LNCAP (cell line): ENCODE measurements at regions not wholly inside any gene's neighbourhood (a gene's known extent, or its start where the extent isn't known, plus 50 kb on each side); places are given as distances from the start of the nearest gene placed in this dataset.

Source experiments
- CTCF ChIP-seq: fragments of 450-650 bp; IDR thresholded peaks from 2 replicates; pipeline ENCODE4 v1.5.1; 2017; ENCODE audit warnings: mild to moderate bottlenecking

- no peak for TF ChIP-seq CTCF
These were observed 185.8 kb downstream of the FBXO15 start for GRCh38 chr18:73961804-73962203.

GRCh38 chr18:73959352-73959751 is 188.3 kb downstream of the FBXO15 start:
- TF ChIP-seq CTCF = no peak

- TF ChIP-seq CTCF = no peak
These were observed 193.4 kb downstream of the FBXO15 start for GRCh38 chr18:73954268-73954667.

- TF ChIP-seq CTCF = no peak
These were observed 195.2 kb downstream of the FBXO15 start for GRCh38 chr18:73952296-73952946.

- no peak for TF ChIP-seq CTCF
These were observed 197.4 kb downstream of the FBXO15 start for GRCh38 chr18:73950116-73950700.

- TF ChIP-seq CTCF = no peak
These were observed 199.1 kb downstream of the FBXO15 start for GRCh38 chr18:73948497-73948896.

- no peak for TF ChIP-seq CTCF
These were observed 199.6 kb downstream of the FBXO15 start for GRCh38 chr18:73948084-73948483.
